ENCODE measurements at regions not wholly inside any gene's neighbourhood (a gene's known extent, or its start where the extent isn't known, plus 50 kb on each side); places are given as distances from the start of the nearest gene placed in this dataset.

DNA sequence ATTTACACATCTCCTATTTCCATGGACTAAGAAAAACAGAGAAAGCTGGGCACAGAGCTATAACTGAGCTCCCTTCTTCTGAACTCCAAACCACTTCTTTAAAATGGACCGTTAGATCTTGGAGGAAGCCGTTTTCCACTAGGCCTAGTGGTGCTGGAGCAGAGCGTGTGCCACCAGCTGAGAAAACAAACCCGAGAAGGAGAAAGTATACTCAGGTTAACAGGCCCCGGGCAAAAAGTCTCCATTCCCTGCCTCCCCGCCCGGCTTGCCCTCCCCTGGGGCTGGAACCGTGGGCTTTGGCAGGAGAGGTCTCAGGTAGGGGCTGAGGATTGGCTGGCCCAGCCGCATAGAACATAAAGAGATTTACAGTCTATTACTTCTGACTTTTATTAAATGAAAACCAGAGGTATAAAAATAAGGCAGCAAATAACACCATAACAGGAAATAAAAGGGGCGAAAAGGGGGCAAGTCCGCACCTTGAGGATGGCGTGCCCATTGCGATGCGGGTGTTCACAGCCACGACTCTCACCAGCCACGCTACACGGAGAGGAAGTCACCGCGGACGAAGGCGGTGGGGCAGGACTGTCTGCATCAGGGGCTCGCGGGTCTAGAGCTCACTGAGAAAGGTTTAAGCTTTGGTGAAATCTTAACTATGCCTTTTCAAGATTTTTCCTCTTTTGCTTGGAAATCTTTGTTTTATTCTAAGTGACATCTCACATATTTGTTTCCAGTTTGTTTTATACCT is 191.2 kb upstream of the GMDS start:
- Histone ChIP-seq H3K27me3 (ENCODE audit: control insufficient read depth in 5 of 5, insufficient read depth in 4 of 5, low read length in 5 of 5) (no peaks in the 10 kb centered on the region), H3K36me3 (ENCODE audit: control insufficient read depth in 5 of 5, insufficient read depth in 5 of 5, low read length in 5 of 5) (peaks cover 0 to 7% (median 0%) of the 10 kb centered on the region in 5 donors), H3K4me3 (ENCODE audit: low read depth in 1 of 5, low read length in 5 of 5) (no peak overlapping the region), H3K9ac (ENCODE audit: low read length in 5 of 5) (no peak overlapping the region), H3K27ac (ENCODE audit: low read depth, low read length) (no peak overlapping the region), H3K9me3 (ENCODE audit: control insufficient read depth in 5 of 5, low read length in 5 of 5) (no peaks in the 10 kb centered on the region), H3K4me1 (ENCODE audit: control insufficient read depth in 5 of 5, insufficient read depth in 5 of 5, low read length in 5 of 5) (no peaks in the 10 kb centered on the region)

DNA sequence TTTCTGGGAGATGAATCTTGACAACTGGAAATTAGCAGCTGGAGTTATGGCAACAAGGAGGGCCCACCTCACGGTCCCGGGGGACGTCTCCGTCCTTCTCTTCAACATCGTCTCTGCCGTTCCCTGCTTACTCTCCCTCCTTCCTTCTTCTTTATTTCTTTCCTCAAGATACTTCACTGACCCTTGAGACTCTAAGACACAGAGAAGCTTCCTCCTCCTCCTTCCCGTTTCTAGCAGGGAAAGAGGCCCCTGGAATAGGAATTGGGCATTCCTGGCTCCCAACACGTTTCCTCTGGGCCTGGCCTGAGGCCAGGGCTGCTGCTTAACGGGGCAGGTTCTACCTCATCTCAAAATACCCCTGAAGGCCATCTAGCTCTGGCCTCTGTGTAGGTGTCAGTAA is 189.9 kb upstream of the GMDS start:
- Histone ChIP-seq H3K4me1 (ENCODE audit: control insufficient read depth in 5 of 5, insufficient read depth in 5 of 5, low read length in 5 of 5) (no peaks in the 10 kb centered on the region), H3K9ac (ENCODE audit: low read length in 5 of 5) (no peak overlapping the region), H3K27ac (ENCODE audit: low read depth, low read length) (no peak overlapping the region), H3K27me3 (ENCODE audit: control insufficient read depth in 5 of 5, insufficient read depth in 4 of 5, low read length in 5 of 5) (no peaks in the 10 kb centered on the region), H3K36me3 (ENCODE audit: control insufficient read depth in 5 of 5, insufficient read depth in 5 of 5, low read length in 5 of 5) (peaks cover 0 to 7% (median 0%) of the 10 kb centered on the region in 5 donors), H3K4me3 (ENCODE audit: low read depth in 1 of 5, low read length in 5 of 5) (no peak overlapping the region), H3K9me3 (ENCODE audit: control insufficient read depth in 5 of 5, low read length in 5 of 5) (no peaks in the 10 kb centered on the region)

GRCh38 chr6:2434912-2435311 is 189.5 kb upstream of the GMDS start:
- no peaks in the 10 kb centered on the region for H3K9me3 ChIP-seq (ENCODE audit: control insufficient read depth in 5 of 5, low read length in 5 of 5)
- H3K4me3 ChIP-seq (ENCODE audit: low read depth in 1 of 5, low read length in 5 of 5): no peak overlapping the region
- H3K36me3 ChIP-seq (ENCODE audit: control insufficient read depth in 5 of 5, insufficient read depth in 5 of 5, low read length in 5 of 5): peaks cover 0 to 10% (median 0%) of the 10 kb centered on the region in 5 donors
- H3K4me1 ChIP-seq (ENCODE audit: control insufficient read depth in 5 of 5, insufficient read depth in 5 of 5, low read length in 5 of 5): no peaks in the 10 kb centered on the region
- no peaks in the 10 kb centered on the region for H3K27me3 ChIP-seq (ENCODE audit: control insufficient read depth in 5 of 5, insufficient read depth in 4 of 5, low read length in 5 of 5)
- no peak overlapping the region for H3K9ac ChIP-seq (ENCODE audit: low read length in 5 of 5)
- H3K27ac ChIP-seq (ENCODE audit: low read depth, low read length): no peak overlapping the region

DNA sequence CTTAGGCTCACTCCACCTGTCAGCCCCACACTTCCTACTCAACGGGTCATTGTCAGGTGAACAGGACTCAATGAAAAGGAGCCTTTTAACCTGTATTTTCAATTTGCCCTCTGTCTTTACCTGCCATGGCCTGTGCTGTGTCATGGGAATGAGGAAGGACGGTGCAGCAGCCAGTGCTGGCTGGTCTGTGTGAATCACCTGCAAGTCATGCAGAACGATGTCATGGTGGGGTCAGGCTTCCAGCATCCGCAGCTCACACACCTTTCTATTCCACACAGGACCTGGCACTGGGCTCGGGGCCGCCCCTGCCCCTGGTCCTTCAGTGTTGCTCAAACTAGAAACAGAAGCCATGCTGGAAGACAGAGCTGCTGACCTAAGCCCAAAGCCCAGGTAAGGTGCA is 188.7 kb upstream of the GMDS start:
- H3K36me3 ChIP-seq (ENCODE audit: control insufficient read depth in 5 of 5, insufficient read depth in 5 of 5, low read length in 5 of 5): peaks cover 0 to 11% (median 0%) of the 10 kb centered on the region in 5 donors
- no peaks in the 10 kb centered on the region for H3K9me3 ChIP-seq (ENCODE audit: control insufficient read depth in 5 of 5, low read length in 5 of 5)
- H3K27ac ChIP-seq (ENCODE audit: low read depth, low read length): no peak overlapping the region
- H3K4me3 ChIP-seq (ENCODE audit: low read depth in 1 of 5, low read length in 5 of 5): no peak overlapping the region
- no peak overlapping the region for H3K9ac ChIP-seq (ENCODE audit: low read length in 5 of 5)
- no peaks in the 10 kb centered on the region for H3K4me1 ChIP-seq (ENCODE audit: control insufficient read depth in 5 of 5, insufficient read depth in 5 of 5, low read length in 5 of 5)
- H3K27me3 ChIP-seq (ENCODE audit: control insufficient read depth in 5 of 5, insufficient read depth in 4 of 5, low read length in 5 of 5): no peaks in the 10 kb centered on the region

- Histone ChIP-seq H3K9ac (ENCODE audit: low read length in 5 of 5) (no peak overlapping the region), H3K36me3 (ENCODE audit: control insufficient read depth in 5 of 5, insufficient read depth in 5 of 5, low read length in 5 of 5) (peaks cover 0 to 11% (median 0%) of the 10 kb centered on the region in 5 donors), H3K4me3 (ENCODE audit: low read depth in 1 of 5, low read length in 5 of 5) (no peak overlapping the region), H3K4me1 (ENCODE audit: control insufficient read depth in 5 of 5, insufficient read depth in 5 of 5, low read length in 5 of 5) (no peaks in the 10 kb centered on the region), H3K9me3 (ENCODE audit: control insufficient read depth in 5 of 5, low read length in 5 of 5) (no peaks in the 10 kb centered on the region), H3K27me3 (ENCODE audit: control insufficient read depth in 5 of 5, insufficient read depth in 4 of 5, low read length in 5 of 5) (no peaks in the 10 kb centered on the region), H3K27ac (ENCODE audit: low read depth, low read length) (no peak overlapping the region)
Measured at GRCh38 chr6:2433711-2434110, 188.3 kb upstream of the GMDS start.

GRCh38 chr6:2433266-2433665 is 187.9 kb upstream of the GMDS start:
- no peaks in the 10 kb centered on the region for H3K4me1 ChIP-seq (ENCODE audit: control insufficient read depth in 5 of 5, insufficient read depth in 5 of 5, low read length in 5 of 5)
- H3K27me3 ChIP-seq (ENCODE audit: control insufficient read depth in 5 of 5, insufficient read depth in 4 of 5, low read length in 5 of 5): no peaks in the 10 kb centered on the region
- H3K4me3 ChIP-seq (ENCODE audit: low read depth in 1 of 5, low read length in 5 of 5): no peak overlapping the region
- H3K36me3 ChIP-seq (ENCODE audit: control insufficient read depth in 5 of 5, insufficient read depth in 5 of 5, low read length in 5 of 5): peaks cover 0 to 11% (median 0%) of the 10 kb centered on the region in 5 donors
- H3K9ac ChIP-seq (ENCODE audit: low read length in 5 of 5): no peak overlapping the region
- H3K9me3 ChIP-seq (ENCODE audit: control insufficient read depth in 5 of 5, low read length in 5 of 5): no peaks in the 10 kb centered on the region
- H3K27ac ChIP-seq (ENCODE audit: low read depth, low read length): no peak overlapping the region

- no peak overlapping the region for H3K4me3 ChIP-seq (ENCODE audit: low read depth in 1 of 5, low read length in 5 of 5)
- no peaks in the 10 kb centered on the region for H3K4me1 ChIP-seq (ENCODE audit: control insufficient read depth in 5 of 5, insufficient read depth in 5 of 5, low read length in 5 of 5)
Measured at GRCh38 chr6:2432292-2432691, 186.9 kb upstream of the GMDS start.

GRCh38 chr6:2430612-2431011 is 185.2 kb upstream of the GMDS start:
- no peaks in the 10 kb centered on the region for H3K4me1 ChIP-seq (ENCODE audit: control insufficient read depth in 5 of 5, insufficient read depth in 5 of 5, low read length in 5 of 5)
- no peak overlapping the region for H3K4me3 ChIP-seq (ENCODE audit: low read depth in 1 of 5, low read length in 5 of 5)
- no peaks in the 10 kb centered on the region for H3K27me3 ChIP-seq (ENCODE audit: control insufficient read depth in 5 of 5, insufficient read depth in 4 of 5, low read length in 5 of 5)
- H3K27ac ChIP-seq (ENCODE audit: low read depth, low read length): no peak overlapping the region
- H3K36me3 ChIP-seq (ENCODE audit: control insufficient read depth in 5 of 5, insufficient read depth in 5 of 5, low read length in 5 of 5): peaks cover 0 to 11% (median 0%) of the 10 kb centered on the region in 5 donors
- H3K9me3 ChIP-seq (ENCODE audit: control insufficient read depth in 5 of 5, low read length in 5 of 5): no peaks in the 10 kb centered on the region
- H3K9ac ChIP-seq (ENCODE audit: low read length in 5 of 5): no peak overlapping the region

More at GRCh38 chr6:2432292-2432691, 186.9 kb upstream of the GMDS start:
- Histone ChIP-seq H3K27me3 (ENCODE audit: control insufficient read depth in 5 of 5, insufficient read depth in 4 of 5, low read length in 5 of 5) (no peaks in the 10 kb centered on the region), H3K36me3 (ENCODE audit: control insufficient read depth in 5 of 5, insufficient read depth in 5 of 5, low read length in 5 of 5) (peaks cover 0 to 11% (median 0%) of the 10 kb centered on the region in 5 donors), H3K9me3 (ENCODE audit: control insufficient read depth in 5 of 5, low read length in 5 of 5) (no peaks in the 10 kb centered on the region), H3K9ac (ENCODE audit: low read length in 5 of 5) (no peak overlapping the region), H3K27ac (ENCODE audit: low read depth, low read length) (no peak overlapping the region)

- H3K36me3 ChIP-seq (ENCODE audit: control insufficient read depth in 5 of 5, insufficient read depth in 5 of 5, low read length in 5 of 5): peaks cover 0 to 10% (median 0%) of the 10 kb centered on the region in 5 donors
- no peaks in the 10 kb centered on the region for H3K4me1 ChIP-seq (ENCODE audit: control insufficient read depth in 5 of 5, insufficient read depth in 5 of 5, low read length in 5 of 5)
- H3K9ac ChIP-seq (ENCODE audit: low read length in 5 of 5): no peak overlapping the region
- H3K9me3 ChIP-seq (ENCODE audit: control insufficient read depth in 5 of 5, low read length in 5 of 5): no peaks in the 10 kb centered on the region
- no peak overlapping the region for H3K4me3 ChIP-seq (ENCODE audit: low read depth in 1 of 5, low read length in 5 of 5)
- H3K27me3 ChIP-seq (ENCODE audit: control insufficient read depth in 5 of 5, insufficient read depth in 4 of 5, low read length in 5 of 5): no peaks in the 10 kb centered on the region
- H3K27ac ChIP-seq (ENCODE audit: low read depth, low read length): no peak overlapping the region
Measured at GRCh38 chr6:2429460-2429859, 184.1 kb upstream of the GMDS start.

DNA sequence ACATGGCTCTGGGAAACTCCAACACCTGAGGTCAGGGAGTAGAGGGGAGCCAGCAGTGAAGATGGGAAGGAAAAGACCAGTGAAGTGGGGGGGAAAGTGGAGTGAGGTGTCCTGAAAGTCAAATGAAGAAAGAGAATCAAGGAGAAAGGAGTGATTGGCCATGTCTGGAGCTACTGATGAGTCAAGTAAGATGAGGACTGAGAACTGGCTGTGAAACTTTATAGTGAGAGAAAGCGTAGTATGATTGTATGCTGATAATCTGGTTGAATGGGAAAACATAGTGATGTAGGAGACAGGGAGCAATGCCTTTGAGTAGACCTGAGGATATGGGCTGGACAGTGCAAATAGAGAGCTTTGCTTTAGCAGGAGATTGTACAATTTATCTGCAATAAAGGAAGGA is 183.6 kb upstream of the GMDS start:
- no peaks in the 10 kb centered on the region for H3K27me3 ChIP-seq (ENCODE audit: control insufficient read depth in 5 of 5, insufficient read depth in 4 of 5, low read length in 5 of 5)
- no peaks in the 10 kb centered on the region for H3K9me3 ChIP-seq (ENCODE audit: control insufficient read depth in 5 of 5, low read length in 5 of 5)
- no peak overlapping the region for H3K4me3 ChIP-seq (ENCODE audit: low read depth in 1 of 5, low read length in 5 of 5)
- peaks cover 0 to 5% (median 0%) of the 10 kb centered on the region in 5 donors for H3K36me3 ChIP-seq (ENCODE audit: control insufficient read depth in 5 of 5, insufficient read depth in 5 of 5, low read length in 5 of 5)
- H3K9ac ChIP-seq (ENCODE audit: low read length in 5 of 5): no peak overlapping the region
- H3K27ac ChIP-seq (ENCODE audit: low read depth, low read length): no peak overlapping the region
- no peaks in the 10 kb centered on the region for H3K4me1 ChIP-seq (ENCODE audit: control insufficient read depth in 5 of 5, insufficient read depth in 5 of 5, low read length in 5 of 5)

Measured in subcutaneous abdominal adipose tissue (tissue), 5 donors.